ENCODE measurements at regions not wholly inside any gene's neighbourhood (a gene's known extent, or its start where the extent isn't known, plus 50 kb on each side); places are given as distances from the start of the nearest gene placed in this dataset.

DNA sequence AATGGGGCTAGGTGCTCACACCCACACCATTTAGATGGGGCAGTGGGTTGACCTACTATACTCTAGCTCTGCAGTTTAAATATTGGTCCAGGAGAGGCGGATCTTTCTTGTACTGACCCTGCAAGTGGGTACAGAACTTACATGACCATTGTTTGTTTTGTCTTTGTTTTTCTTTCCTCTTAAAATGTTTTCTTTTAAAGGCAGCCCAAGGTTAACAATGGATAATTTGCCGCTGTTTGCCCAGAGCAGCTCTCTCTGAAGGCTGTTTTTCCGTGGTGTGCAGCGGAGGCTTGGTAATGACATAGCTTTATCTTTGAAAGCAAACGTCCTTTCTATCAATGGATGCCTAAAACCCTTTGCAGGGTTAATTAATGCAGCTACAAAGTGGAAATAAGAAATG lies 133.3 kb upstream of the MEX3C start:
- TF ChIP-seq, protein P1, sequence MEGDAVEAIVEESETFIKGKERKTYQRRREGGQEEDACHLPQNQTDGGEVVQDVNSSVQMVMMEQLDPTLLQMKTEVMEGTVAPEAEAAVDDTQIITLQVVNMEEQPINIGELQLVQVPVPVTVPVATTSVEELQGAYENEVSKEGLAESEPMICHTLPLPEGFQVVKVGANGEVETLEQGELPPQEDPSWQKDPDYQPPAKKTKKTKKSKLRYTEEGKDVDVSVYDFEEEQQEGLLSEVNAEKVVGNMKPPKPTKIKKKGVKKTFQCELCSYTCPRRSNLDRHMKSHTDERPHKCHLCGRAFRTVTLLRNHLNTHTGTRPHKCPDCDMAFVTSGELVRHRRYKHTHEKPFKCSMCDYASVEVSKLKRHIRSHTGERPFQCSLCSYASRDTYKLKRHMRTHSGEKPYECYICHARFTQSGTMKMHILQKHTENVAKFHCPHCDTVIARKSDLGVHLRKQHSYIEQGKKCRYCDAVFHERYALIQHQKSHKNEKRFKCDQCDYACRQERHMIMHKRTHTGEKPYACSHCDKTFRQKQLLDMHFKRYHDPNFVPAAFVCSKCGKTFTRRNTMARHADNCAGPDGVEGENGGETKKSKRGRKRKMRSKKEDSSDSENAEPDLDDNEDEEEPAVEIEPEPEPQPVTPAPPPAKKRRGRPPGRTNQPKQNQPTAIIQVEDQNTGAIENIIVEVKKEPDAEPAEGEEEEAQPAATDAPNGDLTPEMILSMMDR (IDR thresholded peaks at IDR 0.05), result no peak
- Histone ChIP-seq H3K27me3 (ENCODE audit: low read depth) (no peaks in the 10 kb centered on the region), H3K9me3 (no peaks in the 10 kb centered on the region), H3K36me3 (no peaks in the 10 kb centered on the region), H3K4me3 (no peak overlapping the region), H3K27ac (no peak overlapping the region), H3K4me1 (no peaks in the 10 kb centered on the region)
- ATAC-seq (no peak), DNase-seq (no peak)
- intact Hi-C loops (cut with DNase I), result no loop called here

DNA sequence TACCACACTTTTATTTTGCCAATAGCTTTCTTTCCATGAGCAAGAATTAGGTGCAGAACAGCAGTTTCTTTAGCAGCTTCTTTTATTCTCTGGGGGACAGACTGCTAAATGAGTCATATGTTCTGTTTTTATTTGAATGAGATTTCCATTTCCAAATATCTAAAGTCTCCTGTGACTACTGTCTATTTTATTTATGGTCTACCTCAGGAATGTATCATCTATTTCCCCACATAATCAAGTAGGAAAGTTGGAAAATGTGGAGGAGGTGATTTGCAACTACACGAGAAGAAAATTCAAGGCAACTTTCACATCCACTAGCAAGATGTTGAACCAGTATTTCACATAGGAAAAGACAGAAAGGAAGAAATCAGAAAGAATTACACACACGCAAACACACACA lies 139.9 kb upstream of the MEX3C start:
- Histone ChIP-seq H3K9me3 (no peaks in the 10 kb centered on the region), H3K4me1 (no peaks in the 10 kb centered on the region), H3K27me3 (ENCODE audit: low read depth) (no peaks in the 10 kb centered on the region), H3K4me3 (no peak overlapping the region), H3K36me3 (no peaks in the 10 kb centered on the region), H3K27ac (no peak overlapping the region)
- intact Hi-C loops (cut with DNase I), result no loop called here
- no peak for DNase-seq
- TF ChIP-seq, protein P1 (IDR thresholded peaks at IDR 0.05), result no peak
- ATAC-seq, result no peak

GRCh38 chr18:51339856-51340255 lies 142.4 kb upstream of the MEX3C start:
- no peak overlapping the region for H3K27ac ChIP-seq
- DNase-seq, result no peak
- no peak for ATAC-seq
- no peaks in the 10 kb centered on the region for H3K36me3 ChIP-seq
- no peaks in the 10 kb centered on the region for H3K9me3 ChIP-seq
- TF ChIP-seq, protein P1 (IDR thresholded peaks at IDR 0.05), result no peak
- H3K27me3 ChIP-seq (ENCODE audit: low read depth), result no peaks in the 10 kb centered on the region
- intact Hi-C loops (cut with DNase I), result no loop called here
- no peaks in the 10 kb centered on the region for H3K4me1 ChIP-seq
- H3K4me3 ChIP-seq, result no peak overlapping the region

DNA sequence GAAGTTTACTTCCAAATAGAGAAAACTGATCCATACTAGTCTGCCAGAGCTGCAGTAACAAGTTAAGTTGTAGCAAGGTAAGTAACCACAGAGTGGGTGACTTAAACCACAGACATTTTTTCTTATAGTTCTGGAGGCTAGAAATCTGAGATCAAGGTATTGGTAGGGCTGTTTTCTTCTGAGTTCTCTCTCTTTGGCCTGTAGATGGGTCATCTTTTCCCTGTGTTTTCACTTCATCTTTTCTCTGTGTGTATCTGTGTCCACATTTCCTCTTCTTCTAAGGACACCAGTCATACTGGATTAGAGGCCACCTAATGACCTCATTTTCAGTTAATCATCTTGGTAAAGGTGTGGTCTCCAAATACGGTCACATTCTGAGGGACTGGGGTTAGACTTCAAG lies 142.9 kb upstream of the MEX3C start:
- no peak overlapping the region for H3K27ac ChIP-seq
- DNase-seq, result no peak
- H3K9me3 ChIP-seq, result no peaks in the 10 kb centered on the region
- intact Hi-C loops (cut with DNase I), result no loop called here
- H3K4me1 ChIP-seq, result no peaks in the 10 kb centered on the region
- no peaks in the 10 kb centered on the region for H3K27me3 ChIP-seq (ENCODE audit: low read depth)
- TF ChIP-seq, protein P1 (IDR thresholded peaks at IDR 0.05), result no peak
- no peak for ATAC-seq
- H3K36me3 ChIP-seq, result no peaks in the 10 kb centered on the region
- H3K4me3 ChIP-seq, result no peak overlapping the region

DNA sequence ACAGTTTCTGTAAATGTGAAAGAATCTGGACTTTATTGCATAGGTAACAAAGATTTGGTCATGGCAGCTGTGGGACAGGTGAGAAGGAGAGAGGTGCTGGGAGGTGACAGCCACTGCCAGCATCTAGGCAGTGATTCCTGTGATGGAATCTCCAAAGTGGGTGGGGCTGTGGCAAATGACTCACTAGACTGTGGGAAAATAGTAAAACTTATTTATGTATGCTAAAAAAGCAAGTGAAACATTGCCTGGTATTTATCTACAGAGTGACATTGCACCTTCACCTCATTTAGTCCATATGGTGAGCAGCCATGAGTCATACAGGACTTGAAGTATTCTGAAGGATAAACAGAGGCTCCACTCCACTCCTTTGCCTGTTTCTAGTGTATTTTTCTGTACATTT lies 145.3 kb upstream of the MEX3C start:
- H3K4me3 ChIP-seq, result no peak overlapping the region
- DNase-seq (no peak), ATAC-seq (no peak)
- H3K36me3 ChIP-seq, result no peaks in the 10 kb centered on the region
- no peaks in the 10 kb centered on the region for H3K9me3 ChIP-seq
- intact Hi-C loops (cut with DNase I), result no loop called here
- H3K4me1 ChIP-seq, result no peaks in the 10 kb centered on the region
- H3K27ac ChIP-seq, result no peak overlapping the region
- H3K27me3 ChIP-seq (ENCODE audit: low read depth), result no peaks in the 10 kb centered on the region
- TF ChIP-seq, protein P1 (IDR thresholded peaks at IDR 0.05), result no peak

DNA sequence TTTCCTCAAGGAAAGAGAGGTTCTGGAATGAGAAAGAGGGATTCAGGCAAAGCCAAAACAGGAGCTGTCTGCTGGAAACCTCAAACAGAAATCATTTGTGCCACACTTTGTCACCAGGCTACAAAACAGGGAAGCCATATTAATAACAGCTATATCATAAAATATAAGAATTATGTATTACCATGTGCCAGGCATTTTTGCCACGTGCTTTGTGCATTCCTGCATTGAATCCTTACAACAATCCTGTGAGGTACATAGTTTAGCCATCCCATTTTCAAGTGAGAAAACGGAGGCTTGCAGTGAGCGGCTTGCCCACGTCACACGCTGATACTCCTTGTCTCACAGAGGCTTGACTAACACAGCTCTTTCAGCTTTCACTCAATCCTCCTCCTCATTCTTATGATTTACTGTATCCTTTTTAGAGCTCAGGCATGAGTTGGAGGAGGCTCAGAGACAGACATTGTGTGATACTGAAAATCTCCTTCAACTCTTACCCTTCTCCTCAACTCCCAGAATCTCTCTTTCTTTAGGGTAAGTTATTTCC lies 148.4 kb upstream of the MEX3C start:
- TF ChIP-seq, protein P1 (IDR thresholded peaks at IDR 0.05), result no peak
- Histone ChIP-seq H3K36me3 (no peaks in the 10 kb centered on the region), H3K27ac (no peak overlapping the region), H3K4me3 (no peak overlapping the region), H3K9me3 (no peaks in the 10 kb centered on the region), H3K4me1 (no peaks in the 10 kb centered on the region), H3K27me3 (ENCODE audit: low read depth) (no peaks in the 10 kb centered on the region)
- ATAC-seq, result no peak
- DNase-seq, result no peak
- intact Hi-C loops (cut with DNase I), result no loop called here

Data from lower lobe of right lung (tissue), 2 donors.